Trophoblast cell (in vitro differentiated cells and primary cell): ENCODE measurements at regions not wholly inside any gene's neighbourhood (a gene's known extent, or its start where the extent isn't known, plus 50 kb on each side); places are given as distances from the start of the nearest gene placed in this dataset.
"Not testable (repeated sequence)": the region's sequence is repeated elsewhere in the genome, so short reads cannot be mapped to it uniquely, and the experiment has no call there.

Experiments used
- DNase-seq, 2 donors: peaks; one replicate each; pipeline ENCODE4 v3.0.0-alpha.2; 2016
- H2AFZ ChIP-seq: 2 replicates; pipeline ENCODE4 v1.6.1; 2013; ENCODE audit warnings: low read length, moderate library complexity, mild to moderate bottlenecking; ENCODE audit not compliant: insufficient read depth, poor library complexity
- H2AK5ac ChIP-seq: 2 replicates; pipeline ENCODE4 v1.6.1; 2013; ENCODE audit warnings: mild to moderate bottlenecking, low read length
- H2BK120ac ChIP-seq: 2 replicates; pipeline ENCODE4 v1.6.1; 2013; ENCODE audit warnings: low read length, mild to moderate bottlenecking, moderate library complexity; ENCODE audit not compliant: insufficient read depth, poor library complexity
- H2BK12ac ChIP-seq: 2 replicates; pipeline ENCODE4 v1.6.1; 2013; ENCODE audit warnings: mild to moderate bottlenecking, low read length, moderate library complexity
- H2BK5ac ChIP-seq: 2 replicates; pipeline ENCODE4 v1.6.1; 2013; ENCODE audit warnings: low read length, low read depth, moderate library complexity, mild to moderate bottlenecking; ENCODE audit not compliant: poor library complexity
- H3K14ac ChIP-seq: 2 replicates; pipeline ENCODE4 v1.6.1; 2013; ENCODE audit warnings: mild to moderate bottlenecking, low read length
- H3K18ac ChIP-seq: 2 replicates; pipeline ENCODE4 v1.6.1; 2013; ENCODE audit warnings: mild to moderate bottlenecking, low read length
- H3K23ac ChIP-seq: 2 replicates; pipeline ENCODE4 v1.6.1; 2013; ENCODE audit warnings: low read length
- H3K27ac ChIP-seq: 2 replicates; pipeline ENCODE4 v1.5.1; 2013; ENCODE audit warnings: low read depth, mild to moderate bottlenecking, inconsistent platforms, low read length, moderate library complexity
- H3K27me3 ChIP-seq: 2 replicates; pipeline ENCODE4 v1.6.1; 2013; ENCODE audit warnings: inconsistent platforms, mild to moderate bottlenecking, low read length, moderate library complexity; ENCODE audit not compliant: insufficient read depth
- H3K36me3 ChIP-seq, 2 experiments: 1 replicate in 1 of 2; 2 replicates in 1 of 2; pipeline ENCODE4 v1.6.1; 2013; ENCODE audit warnings: low read length in 2 of 2, mild to moderate bottlenecking in 2 of 2, moderate library complexity in 1 of 2; ENCODE audit not compliant: insufficient read depth in 2 of 2, control insufficient read depth in 1 of 2
- H3K4ac ChIP-seq: 2 replicates; pipeline ENCODE4 v1.6.1; 2013; ENCODE audit warnings: low read depth, mild to moderate bottlenecking, low read length, moderate library complexity
- H3K4me1 ChIP-seq, 2 experiments: 1 replicate in 1 of 2; 2 replicates in 1 of 2; pipeline ENCODE4 v1.6.1; 2013; ENCODE audit warnings: low read length in 2 of 2, mild to moderate bottlenecking in 2 of 2, moderate library complexity in 1 of 2; ENCODE audit not compliant: insufficient read depth in 2 of 2, control insufficient read depth in 1 of 2
- H3K4me2 ChIP-seq: 2 replicates; pipeline ENCODE4 v1.6.1; 2013; ENCODE audit warnings: inconsistent platforms, mild to moderate bottlenecking, low read length, moderate library complexity
- H3K4me3 ChIP-seq: 2 replicates; pipeline ENCODE4 v1.5.1; 2013; ENCODE audit warnings: mild to moderate bottlenecking, low read depth, low read length, inconsistent platforms
- H3K79me1 ChIP-seq: one replicate; pipeline ENCODE4 v1.6.1; 2013; ENCODE audit warnings: low read length
- H3K79me2 ChIP-seq: 2 replicates; pipeline ENCODE4 v1.6.1; 2013; ENCODE audit warnings: low read length, mild to moderate bottlenecking; ENCODE audit not compliant: control insufficient read depth, insufficient read depth, poor library complexity
- H3K9ac ChIP-seq: 2 replicates; pipeline ENCODE4 v1.6.1; 2013; ENCODE audit warnings: mild to moderate bottlenecking, low read length
- H3K9me3 ChIP-seq: 2 replicates; pipeline ENCODE4 v1.6.1; 2013; ENCODE audit warnings: low read depth, mild to moderate bottlenecking, control low read depth, inconsistent platforms, low read length; ENCODE audit not compliant: insufficient read depth
- H4K12ac ChIP-seq: 2 replicates; pipeline ENCODE4 v1.6.1; 2013; ENCODE audit warnings: low read depth, mild to moderate bottlenecking, low read length, moderate library complexity
- H4K8ac ChIP-seq: 2 replicates; pipeline ENCODE4 v1.6.1; 2013; ENCODE audit warnings: low read depth, mild to moderate bottlenecking, low read length, moderate library complexity
- H4K91ac ChIP-seq: one replicate; pipeline ENCODE4 v1.6.1; 2013; ENCODE audit warnings: low read depth, mild to moderate bottlenecking, low read length, moderate library complexity
- WGBS: extraction: QIAGEN DNeasy Blood & Tissue Kit; methylation state at CpG from one replicate; pipeline ENCODE4 v1.1.7; 2013; ENCODE audit warnings: missing lambda C conversion rate; ENCODE audit not compliant: insufficient read length, insufficient coverage; ENCODE audit errors: extremely low coverage; 5-methylcytosine and 5-hydroxymethylcytosine counted together

DNA sequence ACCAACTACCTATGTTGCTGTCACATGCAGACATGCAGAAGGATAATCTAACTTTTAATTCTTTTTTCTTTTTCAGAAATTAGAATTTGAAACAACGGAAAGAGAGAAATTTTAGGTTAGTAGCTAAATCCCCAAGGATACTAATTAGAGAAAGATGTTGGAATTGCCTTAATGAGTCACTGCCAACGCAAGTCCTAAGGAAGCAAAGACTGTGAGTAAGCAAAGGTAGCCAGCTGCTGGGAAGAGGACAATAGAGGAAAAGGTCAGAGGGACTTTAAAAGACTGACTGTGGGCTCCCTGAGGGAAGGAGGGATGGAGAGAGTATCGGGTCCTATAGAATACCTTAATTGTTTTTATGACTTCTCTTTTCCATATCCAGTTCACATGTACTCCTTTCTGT lies 461.9 kb upstream of the PAPPA start:
- WGBS, result no CpG with 5 or more reads among the region's 3 CpGs
- H3K23ac ChIP-seq, result no peak overlapping the region

GRCh38 chr9:115692868-115693267 lies 460.7 kb upstream of the PAPPA start:
- not testable (repeated sequence) for H4K8ac ChIP-seq, H3K27ac ChIP-seq, H3K36me3 ChIP-seq, H3K27me3 ChIP-seq, H3K4me3 ChIP-seq, H2AK5ac ChIP-seq, H3K9me3 ChIP-seq, H3K79me2 ChIP-seq, H2BK5ac ChIP-seq, H3K18ac ChIP-seq, H2BK12ac ChIP-seq, H4K12ac ChIP-seq, H3K23ac ChIP-seq, H2BK120ac ChIP-seq, H3K9ac ChIP-seq, H3K14ac ChIP-seq, H3K79me1 ChIP-seq, H3K4me2 ChIP-seq, H4K91ac ChIP-seq, H2AFZ ChIP-seq, H3K4ac ChIP-seq, DNase-seq, H3K4me1 ChIP-seq
- no CpG with 5 or more reads among the region's 2 CpGs for WGBS

More for the DNA sequence above, 461.9 kb upstream of the PAPPA start:
- Histone ChIP-seq H3K36me3 (no peaks in the 10 kb centered on the region), H4K91ac (no peak overlapping the region), H3K79me2 (no peaks in the 10 kb centered on the region), H4K12ac (no peak overlapping the region), H4K8ac (no peak overlapping the region), H2AK5ac (no peak overlapping the region), H3K4me1 (no peaks in the 10 kb centered on the region), H3K18ac (no peak overlapping the region), H2AFZ (no peak overlapping the region), H3K79me1 (peaks cover 1% of the 10 kb centered on the region), H2BK120ac (no peak overlapping the region), H2BK5ac (no peak overlapping the region), H3K4me3 (no peak overlapping the region), H3K27ac (no peak overlapping the region), H3K14ac (no peak overlapping the region), H3K9ac (no peak overlapping the region), H3K27me3 (no peaks in the 10 kb centered on the region), H2BK12ac (no peak overlapping the region), H3K9me3 (no peaks in the 10 kb centered on the region), H3K4ac (no peak overlapping the region), H3K4me2 (no peak overlapping the region)
- DNase-seq, result peak; percentile 29 to 62

- H3K27ac ChIP-seq, result no peak overlapping the region
- H3K4ac ChIP-seq, result no peak overlapping the region
- H3K9me3 ChIP-seq, result no peaks in the 10 kb centered on the region
- DNase-seq, result peak; percentile 78 to 96
- no peaks in the 10 kb centered on the region for H3K4me1 ChIP-seq
- no CpG with 5 or more reads among the region's 2 CpGs for WGBS
- no peak overlapping the region for H2BK5ac ChIP-seq
- no peak overlapping the region for H3K23ac ChIP-seq
- H2BK12ac ChIP-seq, result no peak overlapping the region
- no peak overlapping the region for H2AFZ ChIP-seq
- peaks cover 1% of the 10 kb centered on the region for H3K79me1 ChIP-seq
- H2BK120ac ChIP-seq, result no peak overlapping the region
- no peak overlapping the region for H3K14ac ChIP-seq
- no peak overlapping the region for H3K4me3 ChIP-seq
- H3K4me2 ChIP-seq, result no peak overlapping the region
- H4K8ac ChIP-seq, result no peak overlapping the region
- no peak overlapping the region for H2AK5ac ChIP-seq
- no peaks in the 10 kb centered on the region for H3K36me3 ChIP-seq
- no peak overlapping the region for H3K18ac ChIP-seq
- no peak overlapping the region for H3K9ac ChIP-seq
- no peaks in the 10 kb centered on the region for H3K79me2 ChIP-seq
- H4K12ac ChIP-seq, result no peak overlapping the region
- no peak overlapping the region for H4K91ac ChIP-seq
- H3K27me3 ChIP-seq, result no peaks in the 10 kb centered on the region
Observed at GRCh38 chr9:115694014-115694413, 459.6 kb upstream of the PAPPA start.

DNA sequence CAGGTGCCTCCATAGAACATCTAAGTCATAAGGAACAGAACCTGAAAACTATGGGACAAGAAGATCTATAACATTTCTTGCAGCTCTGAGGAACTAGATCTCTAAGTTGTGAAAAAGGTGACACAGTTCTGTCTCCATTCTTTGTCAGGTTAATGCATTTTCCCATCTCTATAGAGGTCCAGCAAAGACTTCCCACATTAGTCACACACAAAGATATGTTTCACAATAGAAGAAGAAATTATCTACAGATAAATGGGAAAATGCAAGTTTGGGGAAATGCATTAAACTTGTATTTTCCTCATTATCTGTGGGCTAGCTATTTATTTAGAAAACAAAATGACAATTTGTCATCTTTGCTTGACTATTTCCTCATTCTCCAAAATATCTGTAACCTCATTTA lies 458.6 kb upstream of the PAPPA start:
- no peak overlapping the region for H3K18ac ChIP-seq
- no peak overlapping the region for H4K91ac ChIP-seq
- H2AK5ac ChIP-seq, result no peak overlapping the region
- H3K79me1 ChIP-seq, result peaks cover 1% of the 10 kb centered on the region
- no peaks in the 10 kb centered on the region for H3K9me3 ChIP-seq
- no peaks in the 10 kb centered on the region for H3K36me3 ChIP-seq
- no peak overlapping the region for H2BK120ac ChIP-seq
- H3K79me2 ChIP-seq, result no peaks in the 10 kb centered on the region
- H3K27ac ChIP-seq, result no peak overlapping the region
- no peak overlapping the region for H4K12ac ChIP-seq
- no peak overlapping the region for H3K4me3 ChIP-seq
- no peak overlapping the region for H3K23ac ChIP-seq
- no peak overlapping the region for H3K9ac ChIP-seq
- no peak overlapping the region for H3K14ac ChIP-seq
- H2AFZ ChIP-seq, result no peak overlapping the region
- H3K4me2 ChIP-seq, result no peak overlapping the region
- peak in 1 of 2 donors; percentile 37 for DNase-seq
- H2BK5ac ChIP-seq, result no peak overlapping the region
- H4K8ac ChIP-seq, result no peak overlapping the region
- no peaks in the 10 kb centered on the region for H3K27me3 ChIP-seq
- H3K4ac ChIP-seq, result no peak overlapping the region
- H3K4me1 ChIP-seq, result no peaks in the 10 kb centered on the region
- no peak overlapping the region for H2BK12ac ChIP-seq
